Mesenchymal stem cell (in vitro differentiated cells and primary cell): ENCODE measurements at regions not wholly inside any gene's neighbourhood (a gene's known extent, or its start where the extent isn't known, plus 50 kb on each side); places are given as distances from the start of the nearest gene placed in this dataset.

ENCODE experiments used
- DNase-seq: peaks from one replicate; pipeline ENCODE4 v3.0.0-alpha.2; 2013
- H2AFZ ChIP-seq: one replicate; pipeline ENCODE4 v1.6.1; 2013; ENCODE audit warnings: low read depth, mild to moderate bottlenecking, control low read depth, inconsistent platforms, low read length, moderate library complexity
- H2AK5ac ChIP-seq: 2 replicates; pipeline ENCODE4 v1.6.1; 2013; ENCODE audit warnings: low read length, moderate library complexity, mild to moderate bottlenecking, inconsistent platforms; ENCODE audit not compliant: severe bottlenecking
- H2BK120ac ChIP-seq: one replicate; pipeline ENCODE4 v1.6.1; 2013; ENCODE audit warnings: low read depth, mild to moderate bottlenecking, inconsistent platforms, low read length, moderate library complexity
- H2BK12ac ChIP-seq, 2 experiments: one replicate each; pipeline ENCODE4 v1.6.1; 2013; ENCODE audit warnings: inconsistent platforms in 2 of 2, low read length in 2 of 2, mild to moderate bottlenecking in 2 of 2, moderate library complexity in 2 of 2, control low read depth in 1 of 2
- H2BK15ac ChIP-seq: one replicate; pipeline ENCODE4 v1.6.1; 2013; ENCODE audit warnings: mild to moderate bottlenecking, low read depth, inconsistent platforms; ENCODE audit not compliant: poor library complexity, severe bottlenecking
- H2BK5ac ChIP-seq: 2 replicates; pipeline ENCODE4 v1.6.1; 2013; ENCODE audit warnings: low read depth, mild to moderate bottlenecking, low read length, control low read depth, inconsistent platforms; ENCODE audit not compliant: poor library complexity, severe bottlenecking
- H3K14ac ChIP-seq, 2 experiments: one replicate each; pipeline ENCODE4 v1.6.1; 2013; ENCODE audit warnings: inconsistent platforms in 2 of 2, low read length in 2 of 2, control low read depth in 1 of 2, mild to moderate bottlenecking in 1 of 2, moderate library complexity in 1 of 2
- H3K18ac ChIP-seq, 2 experiments: one replicate each; pipeline ENCODE4 v1.6.1; 2013; ENCODE audit warnings: inconsistent platforms in 2 of 2, low read length in 2 of 2, control low read depth in 1 of 2, low read depth in 1 of 2, mild to moderate bottlenecking in 1 of 2
- H3K23ac ChIP-seq, 2 experiments: one replicate each; pipeline ENCODE4 v1.6.1; 2013; ENCODE audit warnings: inconsistent platforms in 2 of 2, low read length in 2 of 2, mild to moderate bottlenecking in 2 of 2, moderate library complexity in 2 of 2, control low read depth in 1 of 2
- H3K27ac ChIP-seq: 2 replicates; pipeline ENCODE4 v1.5.1; 2013; ENCODE audit warnings: mild to moderate bottlenecking, moderate library complexity, low read length, control low read depth, inconsistent platforms; ENCODE audit not compliant: poor library complexity, severe bottlenecking
- H3K27me3 ChIP-seq, 2 experiments: 2 replicates each; pipeline versions ENCODE4 v1.6.1 to v1.7.0; 2013; ENCODE audit warnings: low read length in 2 of 2, mild to moderate bottlenecking in 2 of 2, moderate library complexity in 2 of 2, control low read depth in 1 of 2, inconsistent platforms in 1 of 2; ENCODE audit not compliant: control insufficient read depth in 1 of 2, insufficient read depth in 1 of 2
- H3K36me3 ChIP-seq, 2 experiments: 2 replicates each; pipeline versions ENCODE4 v1.6.1 to v1.7.0; 2013; ENCODE audit warnings: low read length in 2 of 2, control low read depth in 1 of 2, inconsistent platforms in 1 of 2, low read depth in 1 of 2, mild to moderate bottlenecking in 1 of 2; ENCODE audit not compliant: insufficient read depth in 2 of 2, control insufficient read depth in 1 of 2
- H3K4ac ChIP-seq, 2 experiments: one replicate each; pipeline ENCODE4 v1.6.1; 2013; ENCODE audit warnings: inconsistent platforms in 2 of 2, low read length in 2 of 2, mild to moderate bottlenecking in 2 of 2, moderate library complexity in 2 of 2, control low read depth in 1 of 2, low read depth in 1 of 2
- H3K4me1 ChIP-seq: 2 replicates; pipeline ENCODE4 v1.6.1; 2013; ENCODE audit warnings: low read depth, low read length, control low read depth; ENCODE audit not compliant: control insufficient read depth, insufficient read depth
- H3K4me2 ChIP-seq: 2 replicates; pipeline ENCODE4 v1.6.1; 2013; ENCODE audit warnings: low read length, mild to moderate bottlenecking, inconsistent platforms; ENCODE audit not compliant: poor library complexity, severe bottlenecking
- H3K4me3 ChIP-seq, 2 experiments: 2 replicates each; pipeline versions ENCODE4 v1.5.1 to v1.7.0; 2013; ENCODE audit warnings: low read length in 2 of 2, mild to moderate bottlenecking in 2 of 2, control low read depth in 1 of 2, low read depth in 1 of 2; ENCODE audit not compliant: insufficient read depth in 1 of 2
- H3K79me1 ChIP-seq: replicated peaks from 2 replicates; pipeline ENCODE4 v1.6.1; 2013; ENCODE audit warnings: mild to moderate bottlenecking, control low read depth, low read length, inconsistent platforms; ENCODE audit not compliant: poor library complexity, severe bottlenecking
- H3K9ac ChIP-seq: 2 replicates; pipeline ENCODE4 v1.7.0; 2013; ENCODE audit warnings: mild to moderate bottlenecking, low read length, moderate library complexity
- H3K9me3 ChIP-seq: 2 replicates; pipeline ENCODE4 v1.7.0; 2013; ENCODE audit warnings: mild to moderate bottlenecking, low read length; ENCODE audit not compliant: control insufficient read depth
- H4K8ac ChIP-seq: one replicate; pipeline ENCODE4 v1.6.1; 2013; ENCODE audit warnings: inconsistent platforms, mild to moderate bottlenecking, low read length, moderate library complexity
- H4K91ac ChIP-seq: one replicate; pipeline ENCODE4 v1.6.1; 2013; ENCODE audit warnings: mild to moderate bottlenecking, low read length, inconsistent platforms
- WGBS: methylation state at CpG from one replicate; pipeline ENCODE4 v1.1.7; 2013; ENCODE audit warnings: mixed read lengths; 5-methylcytosine and 5-hydroxymethylcytosine counted together

DNA sequence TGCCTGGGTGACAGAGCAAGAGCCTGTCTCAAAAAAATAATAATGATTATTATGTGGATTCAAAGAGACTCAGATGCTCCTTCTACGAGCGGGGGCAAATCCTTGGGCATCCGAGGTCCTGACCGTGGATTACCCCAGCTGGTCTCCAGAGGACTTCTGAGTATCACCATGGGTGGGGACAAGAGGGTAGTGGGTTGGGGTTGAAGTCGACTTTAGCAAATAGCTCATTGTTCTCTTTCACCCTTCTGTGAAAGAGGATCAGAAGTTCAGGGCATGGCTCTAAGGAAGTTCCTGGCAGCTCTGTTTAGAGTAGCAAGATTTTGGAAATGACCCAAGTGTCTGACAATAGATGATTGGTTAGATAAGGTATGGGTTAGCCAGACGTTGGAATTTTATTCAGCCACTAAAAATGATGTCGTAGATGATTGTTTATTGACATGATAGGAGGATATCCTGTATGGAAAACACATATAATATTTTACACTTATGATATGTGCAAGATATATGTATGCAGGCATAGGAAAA lies 59.0 kb upstream of the SPRED2 start:
- H3K4me2 ChIP-seq, result no peak overlapping the region
- H2BK12ac ChIP-seq, result no peak overlapping the region
- no peak overlapping the region for H3K27ac ChIP-seq
- no peak overlapping the region for H2BK120ac ChIP-seq
- no peak overlapping the region for H3K4ac ChIP-seq
- H3K36me3 ChIP-seq, result peaks cover 0 to 8% of the 10 kb centered on the region in 2 experiments
- H2AK5ac ChIP-seq, result no peak overlapping the region
- H2AFZ ChIP-seq, result no peak overlapping the region
- no peak overlapping the region for H2BK5ac ChIP-seq
- no peak overlapping the region for H2BK15ac ChIP-seq
- no peaks in the 10 kb centered on the region for H3K27me3 ChIP-seq
- H4K91ac ChIP-seq, result no peak overlapping the region
- DNase-seq, result no peak
- WGBS, result 86% methylated on average over 5 of the region's 7 CpGs
- H3K79me1 ChIP-seq, result no peaks in the 10 kb centered on the region
- no peak overlapping the region for H3K23ac ChIP-seq
- peaks cover 44% of the 10 kb centered on the region for H3K9me3 ChIP-seq
- no peak overlapping the region for H3K9ac ChIP-seq
- H3K14ac ChIP-seq, result no peak overlapping the region
- no peak overlapping the region for H4K8ac ChIP-seq
- H3K4me3 ChIP-seq, result no peak overlapping the region
- H3K4me1 ChIP-seq, result no peaks in the 10 kb centered on the region
- no peak overlapping the region for H3K18ac ChIP-seq

DNA sequence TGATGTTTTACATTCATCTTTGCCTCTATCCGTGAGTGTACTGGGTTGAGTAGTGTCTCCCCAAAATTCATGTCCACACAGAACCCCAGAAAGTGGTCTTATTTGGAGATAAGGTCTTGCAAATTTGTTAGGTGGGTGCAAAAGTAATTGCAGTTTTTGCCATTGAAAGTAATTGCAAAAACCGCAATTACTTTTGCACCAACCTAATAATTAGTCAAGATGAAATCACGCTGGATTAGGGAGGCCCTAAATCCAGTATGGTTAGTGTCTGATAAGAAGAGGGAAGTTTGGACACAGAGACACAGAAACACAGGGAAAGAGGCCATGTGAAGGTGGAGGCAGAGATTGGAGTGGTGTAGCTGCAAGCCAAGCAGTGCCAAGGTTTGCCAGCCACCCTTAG lies 57.8 kb upstream of the SPRED2 start:
- DNase-seq, result no peak
- Histone ChIP-seq H3K9me3 (peaks cover 48% of the 10 kb centered on the region), H3K14ac (no peak overlapping the region), H3K9ac (no peak overlapping the region), H2AFZ (no peak overlapping the region), H3K27me3 (no peaks in the 10 kb centered on the region), H3K18ac (no peak overlapping the region), H4K8ac (no peak overlapping the region), H3K27ac (no peak overlapping the region), H2BK12ac (no peak overlapping the region), H3K23ac (no peak overlapping the region), H3K4me1 (no peaks in the 10 kb centered on the region), H3K36me3 (peaks cover 0 to 8% of the 10 kb centered on the region in 2 experiments), H3K4me2 (no peak overlapping the region), H3K4ac (no peak overlapping the region), H3K4me3 (no peak overlapping the region), H2BK120ac (no peak overlapping the region), H3K79me1 (no peaks in the 10 kb centered on the region), H4K91ac (no peak overlapping the region), H2AK5ac (no peak overlapping the region), H2BK15ac (no peak overlapping the region), H2BK5ac (no peak overlapping the region)
- WGBS, result 100% methylated on average over 3 of the region's 3 CpGs

DNA sequence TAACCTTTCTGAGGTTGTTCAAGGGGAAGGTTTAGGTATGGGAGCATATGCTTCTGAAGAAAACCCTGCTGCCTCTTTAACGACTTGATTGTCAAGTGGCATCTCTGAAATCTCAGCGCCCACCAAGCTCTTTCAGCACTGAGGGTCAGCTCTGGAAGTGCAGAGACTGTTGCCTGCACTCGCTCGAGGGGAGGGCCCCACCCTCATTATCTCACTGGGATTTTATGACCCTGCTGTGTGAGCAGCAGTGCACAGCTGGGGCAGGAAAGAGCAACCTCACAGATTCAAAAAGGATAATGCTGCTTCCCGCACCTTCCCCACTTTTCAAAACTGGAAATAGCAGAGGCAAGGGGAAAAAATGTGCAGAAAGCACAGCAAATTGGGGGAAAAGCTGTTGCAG lies 56.9 kb upstream of the SPRED2 start:
- 18% methylated on average over 4 of the region's 5 CpGs for WGBS
- DNase-seq, result no peak
- H2AK5ac ChIP-seq, result no peak overlapping the region

DNA sequence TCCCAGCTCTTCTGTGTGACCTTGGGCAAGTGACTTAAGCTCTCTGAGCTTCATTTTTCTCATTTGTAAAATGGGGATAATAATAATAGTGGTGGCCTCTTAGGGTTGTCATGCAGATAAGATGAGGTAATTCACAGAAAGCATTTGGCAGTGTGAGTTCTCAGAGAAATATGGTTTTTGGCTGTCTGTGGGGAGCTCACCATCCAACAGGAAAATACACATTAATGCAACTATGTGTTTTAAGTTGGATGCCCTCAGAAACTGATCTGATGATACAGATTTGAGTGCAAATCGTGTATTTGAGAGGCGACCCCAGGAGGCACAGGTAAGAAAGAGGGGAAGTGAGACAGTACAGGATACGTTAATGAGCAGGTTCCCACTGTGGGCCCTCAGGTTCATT lies 56.1 kb upstream of the SPRED2 start:
- 85% methylated on average over 3 of the region's 3 CpGs for WGBS
- Histone ChIP-seq H3K23ac (no peak overlapping the region), H3K18ac (no peak overlapping the region), H3K27ac (no peak overlapping the region), H3K14ac (no peak overlapping the region), H3K79me1 (no peaks in the 10 kb centered on the region), H3K4me3 (peak overlapping the region in 1 of 2 experiments; percentile 7), H2AK5ac (no peak overlapping the region), H2BK15ac (no peak overlapping the region), H2AFZ (no peak overlapping the region), H3K4ac (no peak overlapping the region), H3K4me1 (no peaks in the 10 kb centered on the region), H2BK12ac (no peak overlapping the region), H4K91ac (no peak overlapping the region), H3K9me3 (peaks cover 48% of the 10 kb centered on the region), H4K8ac (no peak overlapping the region), H3K36me3 (peaks cover 0 to 8% of the 10 kb centered on the region in 2 experiments), H3K9ac (no peak overlapping the region), H3K27me3 (no peaks in the 10 kb centered on the region), H2BK5ac (no peak overlapping the region), H2BK120ac (no peak overlapping the region), H3K4me2 (no peak overlapping the region)
- DNase-seq, result no peak

More for the DNA sequence above, 56.9 kb upstream of the SPRED2 start:
- no peak overlapping the region for H3K4ac ChIP-seq
- no peak overlapping the region for H3K18ac ChIP-seq
- no peak overlapping the region for H3K27ac ChIP-seq
- H3K4me3 ChIP-seq, result no peak overlapping the region
- H3K4me2 ChIP-seq, result no peak overlapping the region
- H4K91ac ChIP-seq, result no peak overlapping the region
- H2BK120ac ChIP-seq, result no peak overlapping the region
- peaks cover 0 to 8% of the 10 kb centered on the region in 2 experiments for H3K36me3 ChIP-seq
- H4K8ac ChIP-seq, result no peak overlapping the region
- H3K14ac ChIP-seq, result no peak overlapping the region
- no peak overlapping the region for H2AFZ ChIP-seq
- H3K23ac ChIP-seq, result no peak overlapping the region
- H3K79me1 ChIP-seq, result no peaks in the 10 kb centered on the region
- no peaks in the 10 kb centered on the region for H3K4me1 ChIP-seq
- H2BK15ac ChIP-seq, result no peak overlapping the region
- no peaks in the 10 kb centered on the region for H3K27me3 ChIP-seq
- no peak overlapping the region for H2BK5ac ChIP-seq
- peaks cover 48% of the 10 kb centered on the region for H3K9me3 ChIP-seq
- H3K9ac ChIP-seq, result no peak overlapping the region
- no peak overlapping the region for H2BK12ac ChIP-seq
